ENCODE measurements at regions not wholly inside any gene's neighbourhood (a gene's known extent, or its start where the extent isn't known, plus 50 kb on each side); places are given as distances from the start of the nearest gene placed in this dataset.

GRCh38 chr16:51877686-51878085, 669.3 kb downstream of the TOX3 start:
- Histone ChIP-seq H3K14ac (replicated peaks; ENCODE audit: low read depth, low read length) (peak overlapping the region; percentile 99), H3K79me1 (ENCODE audit: low read depth in 1 of 2, low read length in 2 of 2) (peaks cover 0 to 18% of the 10 kb centered on the region in 2 experiments; a peak in 1 of 4 replicates), H3K36me3 (ENCODE audit: control insufficient read depth, insufficient read depth, low read length) (no peaks in the 10 kb centered on the region), H2AK9ac (replicated peaks; ENCODE audit: low read depth, low read length, poor library complexity) (no peak overlapping the region), H3K4me2 (ENCODE audit: low read depth, low read length) (no peak overlapping the region), H3K27me3 (ENCODE audit: control insufficient read depth, insufficient read depth, low read length) (no peaks in the 10 kb centered on the region), H4K91ac (ENCODE audit: insufficient read depth, low read depth, low read length) (peak overlapping the region; percentile 99), H3K9me3 (ENCODE audit: control insufficient read depth, insufficient read depth, low read length) (no peaks in the 10 kb centered on the region), H2BK5ac (ENCODE audit: low read depth, low read length, poor library complexity, severe bottlenecking) (peak overlapping the region; percentile 99), H2AFZ (replicated peaks; ENCODE audit: low read length, poor library complexity) (no peak overlapping the region), H3K27ac (ENCODE audit: insufficient read depth, low read length) (peak overlapping the region; percentile 92), H3K4ac (ENCODE audit: low read depth, low read length) (peak overlapping the region; percentile 100), H4K8ac (ENCODE audit: low read depth in 2 of 2, low read length in 2 of 2) (peak overlapping the region; percentile 89 to 97), H3K4me1 (ENCODE audit: control insufficient read depth, insufficient read depth, low read length) (peaks cover 42% of the 10 kb centered on the region), H3K9ac (ENCODE audit: low read depth, low read length) (no peak overlapping the region), H2BK20ac (ENCODE audit: low read depth, low read length) (peak overlapping the region; percentile 99), H2AK5ac (ENCODE audit: low read depth, low read length) (peak overlapping the region; percentile 99), H3K9me1 (ENCODE audit: insufficient read depth, low read length) (peaks cover 28% of the 10 kb centered on the region), H3K4me3 (ENCODE audit: insufficient read depth, low read depth, low read length) (no peak overlapping the region), H2BK15ac (ENCODE audit: low read depth, low read length) (peak overlapping the region; percentile 98), H3K18ac (ENCODE audit: low read depth, low read length) (peak overlapping the region; percentile 98), H3K23ac (ENCODE audit: low read depth, low read length) (peak overlapping the region; percentile 100), H4K5ac (ENCODE audit: low read depth, low read length) (peak overlapping the region; percentile 98), H3K56ac (ENCODE audit: extremely low read depth, insufficient read depth, low read length) (peak overlapping the region; percentile 93), H2BK120ac (ENCODE audit: low read depth, low read length) (peak overlapping the region; percentile 100), H4K20me1 (ENCODE audit: insufficient read depth, low read length) (no peaks in the 10 kb centered on the region)
- intact Hi-C loops (cut with micrococcal nuclease) = no loop called here
- dilution Hi-C loops (cut with HindIII; ENCODE audit: low sequenced_read_pairs, unreplicated experiment) = no loop called here
- BruUV-seq (replicated peaks) = no TSS peak
- TF ChIP-seq MAFK (IDR thresholded peaks at IDR 0.05; ENCODE audit: low read depth, low read length) (no peak), RCOR1 (IDR thresholded peaks at IDR 0.05; ENCODE audit: insufficient replicate concordance, low read length) (no peak), SMC3 (IDR thresholded peaks at IDR 0.05; ENCODE audit: low read depth, low read length) (no peak), MAZ (IDR thresholded peaks at IDR 0.05; ENCODE audit: borderline replicate concordance, low read depth, low read length) (no peak), NFE2L2 (IDR thresholded peaks at IDR 0.05; ENCODE audit: low read depth, low read length) (no peak), CEBPB (IDR thresholded peaks at IDR 0.05; ENCODE audit: low read depth, low read length) (peak; percentile 51), POLR2A (IDR thresholded peaks at IDR 0.05; ENCODE audit: low read depth, low read length) (no peak), BHLHE40 (IDR thresholded peaks at IDR 0.05; ENCODE audit: low read depth, low read length) (no peak)
- CTCF ChIA-PET = interaction anchor here (0.5 to 2.0 kb wide), 3 partner anchors 9 to 93 kb away, joined by 3 to 5 read pairs (median 3); no protein-coding TSS in a partner anchor
- 80% methylated on average over 2 of the region's 5 CpGs; no CpG with 5 or more reads in 1 of the 2 experiments for WGBS, 2 experiments (ENCODE audit: extremely low coverage in 2 of 2, insufficient read length in 1 of 2)
- POLR2A ChIA-PET (ENCODE audit: unreplicated experiment) = no interaction called here
- in situ Hi-C loops (cut with MboI; ENCODE audit: low sequenced_read_pairs) = loop anchor here (25.0 kb wide), 1 partner anchor 1185 kb away; the partner anchor contains the start of genes CHD9 and CHD9NB
- ATAC-seq (ENCODE audit: low read depth) (no peak), DNase-seq (no peak)

All from IMR-90 (cell line).